ENCODE measurements at regions not wholly inside any gene's neighbourhood (a gene's known extent, or its start where the extent isn't known, plus 50 kb on each side); places are given as distances from the start of the nearest gene placed in this dataset.

- H3K4me3 ChIP-seq = no peak overlapping the region
- peak overlapping the region; percentile 46 for H3K4me2 ChIP-seq
- H3K36me3 ChIP-seq (ENCODE audit: low read depth) = no peaks in the 10 kb centered on the region
- DNase-seq = peak; percentile 17 to 89
- H3K9me3 ChIP-seq (ENCODE audit: insufficient read depth, low read depth) = no peaks in the 10 kb centered on the region
- ChIA-PET CTCF (no interaction called here), POLR2A (ENCODE audit: unreplicated experiment) (no interaction called here)
- H2AFZ ChIP-seq = no peak overlapping the region
- no TSS peak for BruUV-seq (replicated peaks)
- H4K20me1 ChIP-seq (ENCODE audit: insufficient read depth) = no peaks in the 10 kb centered on the region
- H3F3A ChIP-seq (ENCODE audit: insufficient read depth, low read depth) = peaks cover 22% of the 10 kb centered on the region
- TF ChIP-seq CTCF (conservative IDR thresholded peaks at IDR 0.05) (no peak), EZH2 (IDR thresholded peaks at IDR 0.05; ENCODE audit: low read depth) (no peak)
- H3K4me1 ChIP-seq (replicated peaks; ENCODE audit: insufficient read depth) = peaks cover 40% of the 10 kb centered on the region
- H3K9me2 ChIP-seq (ENCODE audit: insufficient read depth) = no peaks in the 10 kb centered on the region
- no peaks in the 10 kb centered on the region for H3K27me3 ChIP-seq (ENCODE audit: insufficient read depth, low read depth)
- H3K79me2 ChIP-seq (ENCODE audit: low read depth) = no peaks in the 10 kb centered on the region
- intact Hi-C loops (cut with micrococcal nuclease; ENCODE audit: unreplicated experiment) = no loop called here
- H3K27ac ChIP-seq = peak overlapping the region; percentile 39; the same call in 1 of the 2 replicates
Measured at GRCh38 chr11:129724866-129725265, 90.8 kb upstream of the TMEM45B start.

GRCh38 chr11:129726179-129726578 is 89.5 kb upstream of the TMEM45B start:
- CTCF ChIA-PET = interaction anchor here (0.6 kb wide), 1 partner anchor 828 kb away, joined by 3 read pairs; no protein-coding TSS in a partner anchor
- no peak for DNase-seq
- POLR2A ChIA-PET (ENCODE audit: unreplicated experiment) = no interaction called here

GRCh38 chr11:129728581-129728980 is 87.1 kb upstream of the TMEM45B start:
- peak overlapping the region; percentile 38; the same call in 1 of the 2 replicates for H3K4me2 ChIP-seq
- H3K27me3 ChIP-seq (ENCODE audit: insufficient read depth, low read depth) = no peaks in the 10 kb centered on the region
- intact Hi-C loops (cut with micrococcal nuclease; ENCODE audit: unreplicated experiment) = no loop called here
- no peaks in the 10 kb centered on the region for H3K9me3 ChIP-seq (ENCODE audit: insufficient read depth, low read depth)
- BruUV-seq (replicated peaks) = no TSS peak
- H2AFZ ChIP-seq = no peak overlapping the region
- no peaks in the 10 kb centered on the region for H3K36me3 ChIP-seq (ENCODE audit: low read depth)
- no peaks in the 10 kb centered on the region for H3K9me2 ChIP-seq (ENCODE audit: insufficient read depth)
- H3K79me2 ChIP-seq (ENCODE audit: low read depth) = no peaks in the 10 kb centered on the region
- H3K27ac ChIP-seq = peak overlapping the region; percentile 66
- ChIA-PET CTCF (no interaction called here), POLR2A (ENCODE audit: unreplicated experiment) (interaction anchor here (0.6 to 0.9 kb wide), 3 partner anchors 100 to 352 kb away, joined by 4 to 7 read pairs (median 5); no protein-coding TSS in a partner anchor)
- H3F3A ChIP-seq (ENCODE audit: insufficient read depth, low read depth) = peaks cover 48% of the 10 kb centered on the region
- H4K20me1 ChIP-seq (ENCODE audit: insufficient read depth) = no peaks in the 10 kb centered on the region
- H3K4me1 ChIP-seq (replicated peaks; ENCODE audit: insufficient read depth) = peaks cover 77% of the 10 kb centered on the region
- DNase-seq = peak; percentile 43 to 91
- TF ChIP-seq EZH2 (IDR thresholded peaks at IDR 0.05; ENCODE audit: low read depth) (no peak), CTCF (conservative IDR thresholded peaks at IDR 0.05) (no peak)
- no peak overlapping the region for H3K4me3 ChIP-seq

More at GRCh38 chr11:129726179-129726578, 89.5 kb upstream of the TMEM45B start:
- no peak overlapping the region for H3K4me2 ChIP-seq
- H4K20me1 ChIP-seq (ENCODE audit: insufficient read depth) = no peaks in the 10 kb centered on the region
- H3F3A ChIP-seq (ENCODE audit: insufficient read depth, low read depth) = peaks cover 25% of the 10 kb centered on the region
- no peak overlapping the region for H2AFZ ChIP-seq
- peaks cover 53% of the 10 kb centered on the region for H3K4me1 ChIP-seq (replicated peaks; ENCODE audit: insufficient read depth)
- H3K9me2 ChIP-seq (ENCODE audit: insufficient read depth) = no peaks in the 10 kb centered on the region
- BruUV-seq (replicated peaks) = no TSS peak
- H3K79me2 ChIP-seq (ENCODE audit: low read depth) = no peaks in the 10 kb centered on the region
- no peaks in the 10 kb centered on the region for H3K9me3 ChIP-seq (ENCODE audit: insufficient read depth, low read depth)
- no peaks in the 10 kb centered on the region for H3K27me3 ChIP-seq (ENCODE audit: insufficient read depth, low read depth)
- no peak for TF ChIP-seq EZH2 (IDR thresholded peaks at IDR 0.05; ENCODE audit: low read depth)
- no peak for TF ChIP-seq CTCF (conservative IDR thresholded peaks at IDR 0.05)
- H3K27ac ChIP-seq = no peak overlapping the region
- intact Hi-C loops (cut with micrococcal nuclease; ENCODE audit: unreplicated experiment) = no loop called here
- H3K36me3 ChIP-seq (ENCODE audit: low read depth) = no peaks in the 10 kb centered on the region
- H3K4me3 ChIP-seq = no peak overlapping the region
